Fibroblast of villous mesenchyme (primary cell): ENCODE measurements at regions not wholly inside any gene's neighbourhood (a gene's known extent, or its start where the extent isn't known, plus 50 kb on each side); places are given as distances from the start of the nearest gene placed in this dataset.
A peak's percentile ranks its signal among the peaks of the same experiment; 100 is the strongest.

Experiments
- DNase-seq: peaks from one replicate; pipeline ENCODE4 v3.0.0-alpha.2; 2010; ENCODE audit warnings: low read depth
- H3K4me3 ChIP-seq: 2 replicates; pipeline ENCODE4 v1.5.1; 2011; ENCODE audit warnings: low read depth, mild to moderate bottlenecking, low read length
- CTCF ChIP-seq: IDR thresholded peaks from 2 replicates; pipeline ENCODE4 v1.5.1; 2012; ENCODE audit warnings: low read depth, mild to moderate bottlenecking, low read length; ENCODE audit not compliant: insufficient read depth

- H3K4me3 ChIP-seq: no peak overlapping the region
- no peak for DNase-seq
- TF ChIP-seq CTCF: no peak
These were observed 149.5 kb upstream of the SULF2 start for GRCh38 chr20:47934761-47935160.

- no peak overlapping the region for H3K4me3 ChIP-seq
- TF ChIP-seq CTCF: no peak
- DNase-seq: no peak
These were observed 146.2 kb upstream of the SULF2 start for GRCh38 chr20:47931443-47931842.

GRCh38 chr20:47931002-47931401 is 145.7 kb upstream of the SULF2 start:
- no peak for DNase-seq
- no peak overlapping the region for H3K4me3 ChIP-seq
- TF ChIP-seq CTCF: no peak

GRCh38 chr20:47929368-47930115 is 144.3 kb upstream of the SULF2 start:
- H3K4me3 ChIP-seq: no peak overlapping the region
- TF ChIP-seq CTCF: no peak
- peak; percentile 38 for DNase-seq

- H3K4me3 ChIP-seq: no peak overlapping the region
- peak; percentile 9 for DNase-seq
- no peak for TF ChIP-seq CTCF
These were observed 142.7 kb upstream of the SULF2 start for GRCh38 chr20:47927944-47928343.

GRCh38 chr20:47927385-47927851 is 142.1 kb upstream of the SULF2 start:
- no peak overlapping the region for H3K4me3 ChIP-seq
- no peak for TF ChIP-seq CTCF
- DNase-seq: peak; percentile 36

GRCh38 chr20:47926731-47927130 is 141.4 kb upstream of the SULF2 start:
- no peak overlapping the region for H3K4me3 ChIP-seq
- no peak for DNase-seq
- no peak for TF ChIP-seq CTCF
